SK-N-SH treated with all-trans-retinoic acid at 6 μM for 48 hours (cell line): ENCODE measurements at regions not wholly inside any gene's neighbourhood (a gene's known extent, or its start where the extent isn't known, plus 50 kb on each side); places are given as distances from the start of the nearest gene placed in this dataset.

ENCODE experiments used
- ARNTL ChIP-seq: fragments of 450-650 bp; formaldehyde crosslinking; IDR thresholded peaks from 2 replicates; pipeline ENCODE4 v1.5.0; 2020; ENCODE audit warnings: low read depth, mild to moderate bottlenecking, moderate library complexity, borderline replicate concordance
- OSR1 ChIP-seq: fragments of 250-450 bp; sonication (Bioruptor Pico); IDR thresholded peaks from 2 replicates; pipeline ENCODE4 v1.8.0; 2022; ENCODE audit warnings: moderate library complexity, mild to moderate bottlenecking, inconsistent platforms
- PATZ1 ChIP-seq: fragments of 250-450 bp; sonication (Bioruptor Pico); IDR thresholded peaks from 2 replicates; pipeline ENCODE4 v1.8.0; 2020; ENCODE audit warnings: mild to moderate bottlenecking, moderate library complexity, borderline replicate concordance
- TCF4 ChIP-seq: fragments of 250-450 bp; sonication (Bioruptor Pico); IDR thresholded peaks from 2 replicates; pipeline ENCODE4 v1.8.0; 2021; ENCODE audit warnings: mild to moderate bottlenecking, moderate library complexity, borderline replicate concordance
- ZFP3 ChIP-seq: fragments of 250-450 bp; sonication (Bioruptor Pico); IDR thresholded peaks from 2 replicates; pipeline ENCODE4 v1.5.0; 2020; ENCODE audit warnings: mild to moderate bottlenecking, moderate library complexity
- ZFP30 ChIP-seq: fragments of 450-650 bp; formaldehyde crosslinking; IDR thresholded peaks from 2 replicates; pipeline ENCODE4 v1.5.0; 2022; ENCODE audit warnings: mild to moderate bottlenecking, moderate library complexity

GRCh38 chr5:63805151-63805550 lies 157.1 kb downstream of the HTR1A start:
- no peak for TF ChIP-seq TCF4
- no peak for TF ChIP-seq PATZ1 (CRISPR knock-in tag)
- TF ChIP-seq OSR1 (CRISPR knock-in tag) = no peak
- TF ChIP-seq ZFP3 = no peak
- no peak for TF ChIP-seq ARNTL (CRISPR knock-in tag)
- TF ChIP-seq ZFP30 = no peak
